Ovary (tissue), 7 donors: ENCODE measurements at regions not wholly inside any gene's neighbourhood (a gene's known extent, or its start where the extent isn't known, plus 50 kb on each side); places are given as distances from the start of the nearest gene placed in this dataset.

Experiments
- DNase-seq, 5 donors: peaks; one replicate each; pipeline ENCODE4 v3.0.0-alpha.2; 2019 to 2020
- H3K27ac ChIP-seq, 2 donors: fragments of 200-600 bp; one replicate each; pipeline versions ENCODE4 v1.5.1 to v1.8.0; 2019 to 2022
- H3K27me3 ChIP-seq: fragments of 200-600 bp; one replicate; pipeline ENCODE4 v1.8.0; 2022
- H3K36me3 ChIP-seq: fragments of 200-600 bp; sonication (generic); one replicate; pipeline ENCODE4 v1.5.1; 2019
- H3K4me1 ChIP-seq: one replicate; pipeline ENCODE4 v1.8.1; 2013; ENCODE audit warnings: mild to moderate bottlenecking, moderate library complexity; ENCODE audit not compliant: insufficient read depth
- H3K4me3 ChIP-seq: fragments of 200-600 bp; sonication (generic); one replicate; pipeline ENCODE4 v1.5.1; 2017
- H3K9me3 ChIP-seq, 2 donors: fragments of 200-600 bp in 1 of 2; sonication (generic) in 1 of 2; one replicate each; pipeline versions ENCODE4 v1.5.1 to v1.8.1; 2013 to 2019; ENCODE audit warnings: mild to moderate bottlenecking in 1 of 2, moderate library complexity in 1 of 2
- EP300 ChIP-seq: sonication (generic); formaldehyde crosslinking; IDR thresholded peaks from one replicate; pipeline ENCODE4 v1.6.1; 2017; ENCODE audit warnings: antibody characterized with exemption
- POLR2A ChIP-seq: fragments of 450-650 bp; IDR thresholded peaks from one replicate; pipeline ENCODE4 v1.6.1; 2017; ENCODE audit warnings: antibody characterized with exemption, mild to moderate bottlenecking, moderate library complexity
- WGBS, 3 donors: extraction: QIAGEN DNeasy Blood & Tissue Kit in 1 of 3; methylation state at CpG; one replicate each; pipeline versions ENCODE4 v1.1.5 to v1.1.7; 2013 to 2017; 5-methylcytosine and 5-hydroxymethylcytosine counted together
- intact Hi-C, 4 donors: fragments of 100-400 bp; cut with DNase I; formaldehyde crosslinking; loops; one replicate each; pipeline versions ENCODE4 v1.11.0 to v1.15.1; 2022 to 2023
- TF ChIP-seq, protein P1 (sequence below), 3 donors: fragments of 450-650 bp in 2 of 3; fragments of 200-600 bp in 1 of 3; IDR thresholded peaks; one replicate each; pipeline versions ENCODE4 v1.5.1 to v1.8.0; 2016 to 2022; ENCODE audit warnings: antibody characterized with exemption in 3 of 3, mild to moderate bottlenecking in 1 of 3
- donor health status: DM: no; HTN: no; CAD: no; lungs with moderate emphysema.
- donor health status: DM: no; HTN: no; CAD: no.
- donor health status: Bipolar disorder and iron deficiency.
- donor health status: DM: no; HTN: no; CAD: no.
- donor health status: DM: yes; HTN: yes; CAD: no.

DNA sequence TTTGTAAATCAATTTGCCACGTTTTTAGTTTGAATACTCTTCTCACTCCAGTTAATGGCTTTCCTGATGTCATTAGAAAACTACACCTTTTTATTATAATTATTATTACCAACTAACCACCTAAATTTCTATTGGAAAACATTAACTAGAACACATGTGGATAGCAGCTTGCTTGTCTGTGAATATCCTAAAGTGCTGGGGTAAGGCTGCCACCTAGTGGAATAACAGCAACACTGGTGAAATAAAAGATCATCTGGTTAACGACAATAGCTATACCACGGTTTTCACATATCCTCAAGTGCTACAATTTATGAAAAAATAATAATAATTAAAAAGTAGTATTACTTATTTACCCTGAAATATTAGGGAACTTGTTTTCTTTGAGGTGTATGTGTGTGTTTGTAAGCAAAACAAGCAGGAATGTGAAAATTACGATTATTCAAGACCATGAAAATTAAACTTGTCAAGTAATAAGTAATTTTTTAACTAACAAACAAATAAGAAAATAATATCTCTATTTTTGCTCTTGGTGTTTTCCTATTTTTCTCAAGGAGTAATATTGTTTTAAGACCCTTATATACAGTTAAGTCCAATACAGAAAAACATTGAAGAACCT, 130.1 kb upstream of the TECRL start:
- no peak overlapping the region for H3K4me3 ChIP-seq
- DNase-seq: peak in 4 of 5 donors; percentile 12 to 55 (median 38)
- no peak overlapping the region for H3K27ac ChIP-seq
- H3K9me3 ChIP-seq: no peaks in the 10 kb centered on the region
- intact Hi-C loops: no loop called here
- H3K27me3 ChIP-seq: no peaks in the 10 kb centered on the region
- H3K4me1 ChIP-seq: no peaks in the 10 kb centered on the region
- WGBS, 3 donors: 12 to 18% (median 12%) methylated on average over 4 of the region's 4 CpGs
- H3K36me3 ChIP-seq: no peaks in the 10 kb centered on the region
- TF ChIP-seq, protein P1, sequence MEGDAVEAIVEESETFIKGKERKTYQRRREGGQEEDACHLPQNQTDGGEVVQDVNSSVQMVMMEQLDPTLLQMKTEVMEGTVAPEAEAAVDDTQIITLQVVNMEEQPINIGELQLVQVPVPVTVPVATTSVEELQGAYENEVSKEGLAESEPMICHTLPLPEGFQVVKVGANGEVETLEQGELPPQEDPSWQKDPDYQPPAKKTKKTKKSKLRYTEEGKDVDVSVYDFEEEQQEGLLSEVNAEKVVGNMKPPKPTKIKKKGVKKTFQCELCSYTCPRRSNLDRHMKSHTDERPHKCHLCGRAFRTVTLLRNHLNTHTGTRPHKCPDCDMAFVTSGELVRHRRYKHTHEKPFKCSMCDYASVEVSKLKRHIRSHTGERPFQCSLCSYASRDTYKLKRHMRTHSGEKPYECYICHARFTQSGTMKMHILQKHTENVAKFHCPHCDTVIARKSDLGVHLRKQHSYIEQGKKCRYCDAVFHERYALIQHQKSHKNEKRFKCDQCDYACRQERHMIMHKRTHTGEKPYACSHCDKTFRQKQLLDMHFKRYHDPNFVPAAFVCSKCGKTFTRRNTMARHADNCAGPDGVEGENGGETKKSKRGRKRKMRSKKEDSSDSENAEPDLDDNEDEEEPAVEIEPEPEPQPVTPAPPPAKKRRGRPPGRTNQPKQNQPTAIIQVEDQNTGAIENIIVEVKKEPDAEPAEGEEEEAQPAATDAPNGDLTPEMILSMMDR (IDR thresholded peaks at IDR 0.05): peak; percentile 34 to 59 (median 46)
- TF ChIP-seq EP300: no peak

DNA sequence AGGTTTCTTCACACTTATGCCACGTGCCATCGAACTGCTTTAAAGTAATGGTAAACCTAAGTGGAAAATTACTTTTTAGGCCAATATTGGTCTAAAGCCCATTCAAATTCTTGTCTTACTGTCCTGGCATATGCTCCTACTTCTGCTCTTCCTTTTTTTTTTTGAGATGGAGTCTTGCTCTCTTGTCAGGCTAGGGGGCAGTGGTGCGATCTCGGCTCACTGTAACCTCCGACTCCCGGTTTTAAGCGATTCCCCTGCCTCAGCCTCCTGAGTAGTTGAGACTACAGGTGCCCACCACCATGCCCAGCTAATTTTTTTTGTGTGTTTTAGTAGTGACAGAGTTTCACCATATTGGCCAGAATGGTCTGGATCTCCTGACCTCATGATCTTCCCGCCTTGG, 129.0 kb upstream of the TECRL start:
- H3K4me1 ChIP-seq: no peaks in the 10 kb centered on the region
- 87 to 90% (median 87%) methylated on average over 8 of the region's 8 CpGs for WGBS, 3 donors

DNA sequence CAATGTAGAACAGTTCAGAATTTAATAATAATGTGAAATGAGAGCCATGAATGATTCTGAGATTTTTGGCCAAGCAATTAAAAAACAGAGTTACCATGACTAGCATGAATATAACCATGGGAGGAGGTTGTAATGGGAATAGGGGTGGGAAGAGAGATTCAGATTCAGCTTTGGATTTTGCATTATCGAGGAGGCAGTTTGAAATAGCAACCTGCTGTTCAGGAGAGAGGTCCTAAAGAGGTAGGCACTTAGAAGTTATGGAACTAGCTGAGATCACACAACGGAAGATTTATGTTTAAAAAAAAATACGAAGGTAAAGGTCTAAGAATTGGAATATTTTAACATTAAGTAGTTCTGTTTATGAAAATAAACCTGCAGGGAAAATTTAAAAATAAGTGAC, 124.4 kb upstream of the TECRL start:
- no peaks in the 10 kb centered on the region for H3K36me3 ChIP-seq
- 86 to 93% (median 93%) methylated on average over 3 of the region's 3 CpGs for WGBS, 3 donors
- no peaks in the 10 kb centered on the region for H3K4me1 ChIP-seq
- TF ChIP-seq POLR2A (no peak), EP300 (no peak)
- TF ChIP-seq, protein P1 (IDR thresholded peaks at IDR 0.05): no peak
- intact Hi-C loops: no loop called here
- no peak for DNase-seq
- no peak overlapping the region for H3K4me3 ChIP-seq
- no peaks in the 10 kb centered on the region for H3K9me3 ChIP-seq
- H3K27ac ChIP-seq: no peak overlapping the region
- no peaks in the 10 kb centered on the region for H3K27me3 ChIP-seq

More for the DNA sequence above, 129.0 kb upstream of the TECRL start:
- TF ChIP-seq EP300 (no peak), POLR2A (no peak)
- TF ChIP-seq, protein P1 (IDR thresholded peaks at IDR 0.05): no peak
- Histone ChIP-seq H3K27ac (no peak overlapping the region), H3K36me3 (no peaks in the 10 kb centered on the region), H3K27me3 (no peaks in the 10 kb centered on the region), H3K4me3 (no peak overlapping the region), H3K9me3 (no peaks in the 10 kb centered on the region)
- DNase-seq: no peak
- intact Hi-C loops: no loop called here

DNA sequence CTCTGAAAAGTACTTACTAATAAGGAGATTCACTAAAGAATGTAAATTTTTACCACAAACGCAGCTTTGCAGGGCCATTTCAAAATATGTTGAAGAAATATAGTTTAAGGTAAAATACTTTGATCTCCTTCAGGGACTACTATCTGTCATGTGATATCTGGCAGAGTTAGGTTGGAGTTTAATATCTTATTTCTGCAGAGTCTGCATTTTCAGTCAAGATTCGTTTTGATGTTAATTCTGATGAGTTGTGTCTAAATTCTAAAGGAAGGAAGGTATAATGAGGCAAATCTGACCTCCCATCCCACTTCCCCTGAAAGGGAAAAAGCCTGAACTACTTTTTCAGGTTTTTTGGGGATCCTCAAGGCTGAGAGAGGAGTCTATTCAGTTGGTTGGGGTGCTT, 123.9 kb upstream of the TECRL start:
- H3K27ac ChIP-seq: no peak overlapping the region
- no peaks in the 10 kb centered on the region for H3K4me1 ChIP-seq
- no peak for TF ChIP-seq EP300
- WGBS, 3 donors: 73 to 81% (median 78%) methylated on average over 2 of the region's 2 CpGs
- H3K27me3 ChIP-seq: no peaks in the 10 kb centered on the region
- H3K9me3 ChIP-seq: no peaks in the 10 kb centered on the region
- no peaks in the 10 kb centered on the region for H3K36me3 ChIP-seq
- H3K4me3 ChIP-seq: no peak overlapping the region
- DNase-seq: no peak
- intact Hi-C loops: no loop called here

DNA sequence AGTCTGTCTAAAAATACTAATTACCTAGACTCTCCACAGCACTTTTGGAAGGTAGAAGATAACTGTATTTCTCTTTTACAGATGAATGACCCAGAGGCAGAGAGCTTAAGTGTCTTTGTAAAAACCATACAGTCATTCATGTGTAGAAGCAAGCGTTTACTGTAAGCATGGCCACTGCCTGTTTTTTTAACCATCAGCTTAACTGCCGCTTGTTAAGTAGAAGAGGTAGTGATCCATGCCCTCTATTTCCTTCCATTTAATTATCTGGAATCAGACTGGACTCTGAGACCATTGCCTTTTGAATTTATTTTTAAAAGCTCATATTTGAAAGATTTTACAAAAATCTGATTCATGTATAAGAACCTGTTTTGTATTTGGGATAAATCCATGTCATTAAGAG, 111.2 kb upstream of the TECRL start:
- no peak overlapping the region for H3K4me3 ChIP-seq
- H3K4me1 ChIP-seq: no peaks in the 10 kb centered on the region
- no peak for TF ChIP-seq EP300
- TF ChIP-seq, protein P1 (IDR thresholded peaks at IDR 0.05): no peak
- TF ChIP-seq POLR2A: no peak
- no peak overlapping the region for H3K27ac ChIP-seq
- WGBS, 3 donors: 75 to 89% (median 81%) methylated on average over 2 of the region's 2 CpGs
- no peaks in the 10 kb centered on the region for H3K36me3 ChIP-seq
- no peaks in the 10 kb centered on the region for H3K27me3 ChIP-seq
- DNase-seq: no peak
- no peaks in the 10 kb centered on the region for H3K9me3 ChIP-seq
- intact Hi-C loops: no loop called here
